ENCODE measurements at regions not wholly inside any gene's neighbourhood (a gene's known extent, or its start where the extent isn't known, plus 50 kb on each side); places are given as distances from the start of the nearest gene placed in this dataset.

DNA sequence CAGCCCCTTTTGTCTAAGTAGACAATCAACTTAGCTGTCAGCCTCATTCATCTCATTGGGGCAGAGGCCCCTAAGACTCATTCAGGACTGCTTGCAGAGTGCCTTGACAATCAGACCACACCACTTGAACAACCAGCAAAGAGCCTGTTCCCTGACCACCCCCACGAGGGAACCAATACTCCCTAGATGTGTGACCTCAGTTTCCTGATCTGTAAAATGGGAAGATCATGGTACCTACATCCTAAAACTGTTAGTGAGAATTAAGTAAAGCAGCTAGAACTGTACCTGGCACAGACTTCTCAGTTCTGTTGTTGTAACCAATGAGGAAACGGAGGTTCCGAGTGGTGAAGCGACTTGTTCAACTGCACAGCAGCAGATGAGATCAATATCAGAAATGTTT, 298.5 kb downstream of the RRAGC start:
- H3K9me3 ChIP-seq = no peaks in the 10 kb centered on the region
- H3K4me3 ChIP-seq = no peak overlapping the region
- TF ChIP-seq EP300 (IDR thresholded peaks at IDR 0.05) (no peak), CTCF (IDR thresholded peaks at IDR 0.05) (no peak), POLR2A (IDR thresholded peaks at IDR 0.05) (no peak)
- DNase-seq (ENCODE audit: low spot score in 2 of 2) = no peak
- no peak overlapping the region for H3K27ac ChIP-seq
- WGBS, 2 donors = 82 to 83% methylated on average over 4 of the region's 4 CpGs
- no peaks in the 10 kb centered on the region for H3K36me3 ChIP-seq
- H3K4me1 ChIP-seq = peaks cover 0 to 11% (median 4%) of the 10 kb centered on the region in 4 donors
- peaks cover 0 to 22% of the 10 kb centered on the region in 2 donors for H3K27me3 ChIP-seq

GRCh38 chr1:38560457-38560856, 299.1 kb downstream of the RRAGC start:
- WGBS, 2 donors = 82 to 85% methylated on average over 7 of the region's 7 CpGs
- DNase-seq (ENCODE audit: low spot score in 2 of 2) = no peak
- Histone ChIP-seq H3K27me3 (peaks cover 0 to 22% of the 10 kb centered on the region in 2 donors), H3K36me3 (no peaks in the 10 kb centered on the region), H3K4me3 (no peak overlapping the region), H3K4me1 (peaks cover 0 to 11% (median 4%) of the 10 kb centered on the region in 4 donors), H3K9me3 (no peaks in the 10 kb centered on the region), H3K27ac (no peak overlapping the region)
- TF ChIP-seq CTCF (IDR thresholded peaks at IDR 0.05) (no peak), POLR2A (IDR thresholded peaks at IDR 0.05) (no peak), EP300 (IDR thresholded peaks at IDR 0.05) (no peak)

DNA sequence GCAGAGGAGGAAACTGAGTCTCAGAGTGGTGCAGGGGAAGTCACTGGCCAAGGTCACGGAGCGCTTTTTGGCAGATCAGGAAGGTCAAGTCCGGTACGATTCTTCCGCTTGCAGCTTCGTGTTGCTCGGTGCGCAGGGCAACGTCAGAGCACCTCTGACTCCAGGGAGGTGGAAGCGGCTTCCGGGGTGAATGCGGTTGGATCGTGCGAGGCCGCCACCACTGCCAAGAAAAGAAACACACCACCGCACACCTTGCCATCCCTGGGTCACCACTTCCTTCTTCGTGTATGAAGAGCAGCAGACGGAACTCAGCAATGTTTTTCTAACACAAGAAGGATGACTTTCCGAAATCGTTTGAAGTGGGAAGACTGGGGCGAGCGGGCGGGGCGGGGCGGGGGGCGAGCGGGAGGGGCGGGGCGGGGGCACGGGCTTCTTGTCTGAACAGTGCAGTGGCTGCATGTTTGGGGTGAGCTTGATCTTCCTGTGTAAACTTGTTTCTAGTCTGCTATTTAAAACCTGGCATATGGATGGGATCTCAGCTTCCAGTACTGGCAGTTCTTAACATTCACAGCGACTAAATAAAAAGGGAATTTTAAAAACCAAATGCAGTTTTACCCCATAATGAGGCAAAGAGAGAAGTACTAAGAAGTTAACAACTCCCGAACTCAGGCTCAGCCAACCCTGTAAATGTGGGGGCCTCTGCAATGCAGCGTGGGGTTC, 300.0 kb downstream of the RRAGC start:
- Histone ChIP-seq H3K27ac (peak overlapping the region in 1 of 4 donors; percentile 61), H3K4me3 (peak overlapping the region in 1 of 4 donors; percentile 13)
- WGBS, 2 donors = 35 to 44% methylated on average over 24 to 32 of the region's 33 CpGs

GRCh38 chr1:38558500-38559445, 300.8 kb downstream of the RRAGC start:
- no peak for DNase-seq (ENCODE audit: low spot score in 2 of 2)
- Histone ChIP-seq H3K27me3 (peaks cover 0 to 22% of the 10 kb centered on the region in 2 donors), H3K9me3 (no peaks in the 10 kb centered on the region), H3K4me1 (peaks cover 0 to 11% (median 4%) of the 10 kb centered on the region in 4 donors), H3K4me3 (no peak overlapping the region), H3K27ac (peak overlapping the region in 1 of 4 donors; percentile 61), H3K36me3 (no peaks in the 10 kb centered on the region)
- TF ChIP-seq POLR2A (IDR thresholded peaks at IDR 0.05) (no peak), EP300 (IDR thresholded peaks at IDR 0.05) (no peak), CTCF (IDR thresholded peaks at IDR 0.05) (no peak)
- WGBS, 2 donors = 56 to 63% methylated on average over 18 to 23 of the region's 23 CpGs

More for the DNA sequence above, 300.0 kb downstream of the RRAGC start:
- no peak for DNase-seq (ENCODE audit: low spot score in 2 of 2)
- H3K36me3 ChIP-seq = no peaks in the 10 kb centered on the region
- H3K9me3 ChIP-seq = no peaks in the 10 kb centered on the region
- H3K27me3 ChIP-seq = peaks cover 0 to 22% of the 10 kb centered on the region in 2 donors
- peaks cover 0 to 11% (median 4%) of the 10 kb centered on the region in 4 donors for H3K4me1 ChIP-seq
- TF ChIP-seq CTCF (IDR thresholded peaks at IDR 0.05) = no peak
- no peak for TF ChIP-seq EP300 (IDR thresholded peaks at IDR 0.05)
- no peak for TF ChIP-seq POLR2A (IDR thresholded peaks at IDR 0.05)
